Breast epithelium (tissue), 4 donors: ENCODE measurements at regions not wholly inside any gene's neighbourhood (a gene's known extent, or its start where the extent isn't known, plus 50 kb on each side); places are given as distances from the start of the nearest gene placed in this dataset.

ENCODE experiments used
- DNase-seq, 2 donors: peaks; one replicate each; pipeline ENCODE4 v3.0.0-alpha.2; 2019; ENCODE audit warnings: low spot score in 2 of 2
- H3K27ac ChIP-seq, 2 donors: fragments of 200-600 bp; sonication (generic) in 1 of 2; one replicate each; pipeline ENCODE4 v1.5.1; 2016 to 2019; ENCODE audit warnings: mild to moderate bottlenecking in 1 of 2
- H3K27me3 ChIP-seq, 2 donors: fragments of 200-600 bp; sonication (generic) in 1 of 2; one replicate each; pipeline versions ENCODE4 v1.5.1 to v1.6.0; 2017 to 2019; ENCODE audit warnings: control low read depth in 1 of 2, mild to moderate bottlenecking in 1 of 2
- H3K36me3 ChIP-seq: fragments of 200-600 bp; one replicate; pipeline ENCODE4 v1.5.1; 2019
- H3K4me1 ChIP-seq, 2 donors: fragments of 200-600 bp; sonication (generic); one replicate each; pipeline ENCODE4 v1.5.1; 2016 to 2019; ENCODE audit warnings: control low read depth in 1 of 2
- H3K4me3 ChIP-seq, 3 donors: fragments of 200-600 bp; sonication (generic); 1 replicate in 2 of 3; 2 replicates in 1 of 3; pipeline ENCODE4 v1.5.1; 2016 to 2019; ENCODE audit warnings: mild to moderate bottlenecking in 3 of 3, moderate library complexity in 2 of 3
- H3K9me3 ChIP-seq, 2 donors: fragments of 200-600 bp; sonication (generic) in 1 of 2; one replicate each; pipeline ENCODE4 v1.5.1; 2016 to 2019; ENCODE audit warnings: control low read depth in 1 of 2
- POLR2A ChIP-seq: fragments of 450-650 bp; IDR thresholded peaks from one replicate; pipeline ENCODE4 v1.6.1; 2016; ENCODE audit warnings: antibody characterized with exemption, mild to moderate bottlenecking, moderate library complexity
- POLR2AphosphoS5 ChIP-seq, 3 donors: sonication (generic); formaldehyde crosslinking; IDR thresholded peaks; one replicate each; pipeline ENCODE4 v1.6.1; 2017; ENCODE audit warnings: antibody characterized with exemption in 3 of 3
- intact Hi-C: fragments of 100-400 bp; cut with DNase I; formaldehyde crosslinking; loops from one replicate; pipeline ENCODE4 v1.15.1; 2023; ENCODE audit warnings: low total_unique reads
- TF ChIP-seq, protein P1 (sequence below), 3 donors: fragments of 450-650 bp; IDR thresholded peaks; one replicate each; pipeline ENCODE4 v1.5.1; 2016 to 2017; ENCODE audit warnings: antibody characterized with exemption in 3 of 3, mild to moderate bottlenecking in 3 of 3, moderate library complexity in 3 of 3

DNA sequence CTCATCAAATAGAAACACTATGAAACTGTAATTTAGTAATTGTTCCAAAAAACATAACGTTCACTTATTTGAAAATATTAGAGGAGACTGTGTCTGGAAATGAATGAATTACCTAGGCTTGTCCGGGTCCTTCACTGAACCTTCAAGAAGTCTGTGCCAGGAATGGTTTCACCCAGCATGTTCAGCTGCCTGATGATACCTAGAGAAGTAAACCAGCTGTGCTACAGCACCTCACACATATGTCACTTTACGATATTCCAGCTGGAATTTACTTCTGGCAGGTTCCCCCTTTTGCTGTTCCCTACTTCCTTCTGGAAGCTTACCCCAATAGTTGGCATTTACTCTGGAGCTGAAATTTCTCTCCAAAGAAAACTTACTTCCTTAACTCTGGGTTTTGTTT is 906.5 kb downstream of the FAT4 start:
- no peak for DNase-seq
- intact Hi-C loops = no loop called here
- Histone ChIP-seq H3K27ac (no peak overlapping the region), H3K4me1 (no peaks in the 10 kb centered on the region), H3K4me3 (no peak overlapping the region), H3K9me3 (no peaks in the 10 kb centered on the region), H3K27me3 (no peaks in the 10 kb centered on the region), H3K36me3 (no peaks in the 10 kb centered on the region)
- TF ChIP-seq, protein P1, sequence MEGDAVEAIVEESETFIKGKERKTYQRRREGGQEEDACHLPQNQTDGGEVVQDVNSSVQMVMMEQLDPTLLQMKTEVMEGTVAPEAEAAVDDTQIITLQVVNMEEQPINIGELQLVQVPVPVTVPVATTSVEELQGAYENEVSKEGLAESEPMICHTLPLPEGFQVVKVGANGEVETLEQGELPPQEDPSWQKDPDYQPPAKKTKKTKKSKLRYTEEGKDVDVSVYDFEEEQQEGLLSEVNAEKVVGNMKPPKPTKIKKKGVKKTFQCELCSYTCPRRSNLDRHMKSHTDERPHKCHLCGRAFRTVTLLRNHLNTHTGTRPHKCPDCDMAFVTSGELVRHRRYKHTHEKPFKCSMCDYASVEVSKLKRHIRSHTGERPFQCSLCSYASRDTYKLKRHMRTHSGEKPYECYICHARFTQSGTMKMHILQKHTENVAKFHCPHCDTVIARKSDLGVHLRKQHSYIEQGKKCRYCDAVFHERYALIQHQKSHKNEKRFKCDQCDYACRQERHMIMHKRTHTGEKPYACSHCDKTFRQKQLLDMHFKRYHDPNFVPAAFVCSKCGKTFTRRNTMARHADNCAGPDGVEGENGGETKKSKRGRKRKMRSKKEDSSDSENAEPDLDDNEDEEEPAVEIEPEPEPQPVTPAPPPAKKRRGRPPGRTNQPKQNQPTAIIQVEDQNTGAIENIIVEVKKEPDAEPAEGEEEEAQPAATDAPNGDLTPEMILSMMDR (IDR thresholded peaks at IDR 0.05) = no peak
- no peak for TF ChIP-seq POLR2A
- no peak for TF ChIP-seq POLR2AphosphoS5 (IDR thresholded peaks at IDR 0.05)

DNA sequence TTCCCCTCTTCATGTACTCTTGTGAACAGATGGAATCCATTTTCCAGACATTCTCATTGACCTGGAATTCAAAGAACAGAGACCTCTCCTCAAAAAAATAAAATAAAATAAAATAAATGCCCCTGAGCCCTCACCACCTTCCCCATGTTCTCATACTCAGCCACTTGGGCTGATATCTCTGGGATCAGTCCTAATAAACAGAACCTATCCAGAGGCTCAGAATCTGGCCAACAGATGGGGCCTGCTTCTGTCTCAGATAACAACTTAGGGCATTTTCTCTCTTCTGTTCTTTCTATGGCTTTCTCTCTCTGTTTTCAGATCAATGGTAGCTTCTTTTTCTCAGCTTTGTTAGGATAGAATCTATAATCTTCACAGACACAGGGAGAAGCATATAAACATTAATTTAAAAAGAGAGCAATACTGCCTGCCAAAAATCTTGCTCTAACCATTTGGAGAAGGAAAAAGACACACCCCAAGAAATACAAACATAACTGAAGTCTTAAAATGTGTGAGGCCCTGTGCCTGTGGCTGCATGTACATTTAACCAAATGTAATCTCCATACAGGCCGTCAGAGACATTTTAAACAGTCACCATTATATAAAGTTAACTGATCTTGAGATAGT is 907.1 kb downstream of the FAT4 start:
- H3K9me3 ChIP-seq = no peaks in the 10 kb centered on the region
- H3K4me3 ChIP-seq = no peak overlapping the region
- no peaks in the 10 kb centered on the region for H3K36me3 ChIP-seq
- intact Hi-C loops = no loop called here
- H3K27me3 ChIP-seq = no peaks in the 10 kb centered on the region
- no peaks in the 10 kb centered on the region for H3K4me1 ChIP-seq
- DNase-seq = no peak
- no peak overlapping the region for H3K27ac ChIP-seq
- TF ChIP-seq POLR2A (no peak), POLR2AphosphoS5 (IDR thresholded peaks at IDR 0.05) (no peak)
- TF ChIP-seq, protein P1 (IDR thresholded peaks at IDR 0.05) = no peak

DNA sequence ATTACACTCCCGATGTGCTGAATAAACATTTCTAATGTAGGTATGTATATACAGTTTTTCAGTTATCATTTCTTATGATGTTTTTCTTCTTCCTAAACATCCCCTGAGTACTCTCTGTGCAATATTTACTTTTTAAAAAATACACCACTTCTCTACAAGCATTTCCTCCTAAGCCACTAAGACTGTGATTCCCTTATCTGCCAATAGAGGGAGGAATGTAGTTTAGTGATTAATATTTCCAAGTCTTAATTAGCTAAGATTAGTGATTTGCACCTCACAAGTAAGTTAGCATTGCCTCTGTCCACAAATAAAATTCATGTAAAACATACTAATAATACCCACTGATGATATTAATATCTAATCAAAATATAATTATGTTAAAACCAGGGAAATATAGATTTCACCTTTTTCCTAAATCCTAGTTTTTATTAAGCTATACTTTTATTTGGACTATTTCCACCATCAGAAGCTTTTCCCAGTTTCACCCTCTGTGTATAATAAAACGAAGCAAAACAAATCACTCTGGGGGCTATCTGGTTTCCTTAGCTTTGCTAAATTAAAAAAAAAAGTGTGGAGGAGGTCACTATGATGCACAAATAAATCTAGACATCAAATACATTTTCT is 909.1 kb downstream of the FAT4 start:
- Histone ChIP-seq H3K27me3 (no peaks in the 10 kb centered on the region), H3K4me1 (no peaks in the 10 kb centered on the region), H3K36me3 (no peaks in the 10 kb centered on the region), H3K27ac (no peak overlapping the region), H3K9me3 (no peaks in the 10 kb centered on the region), H3K4me3 (no peak overlapping the region)
- DNase-seq = no peak
- no peak for TF ChIP-seq POLR2AphosphoS5 (IDR thresholded peaks at IDR 0.05)
- TF ChIP-seq, protein P1 (IDR thresholded peaks at IDR 0.05) = peak in 1 of 3 donors; percentile 14
- TF ChIP-seq POLR2A = no peak
- intact Hi-C loops = no loop called here

DNA sequence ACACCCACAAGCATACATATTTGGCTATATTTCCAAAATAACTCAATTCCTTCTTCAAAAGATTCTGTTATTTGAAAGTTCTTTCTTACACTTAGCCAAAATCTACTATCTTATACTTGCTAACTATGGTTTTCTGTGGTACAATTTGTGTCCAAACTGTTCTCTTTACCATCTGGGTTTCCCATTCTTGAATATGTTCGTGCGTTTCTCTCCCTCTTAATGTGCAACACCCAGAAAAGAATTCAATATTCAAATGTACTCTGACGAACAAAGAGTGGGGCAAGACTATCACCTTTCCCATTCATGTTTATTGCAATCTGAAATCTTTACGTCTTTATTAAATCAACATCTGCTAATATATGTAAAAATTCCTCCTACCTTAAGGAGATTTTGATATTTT is 912.7 kb downstream of the FAT4 start:
- Histone ChIP-seq H3K4me3 (no peak overlapping the region), H3K27ac (no peak overlapping the region), H3K4me1 (no peaks in the 10 kb centered on the region), H3K27me3 (no peaks in the 10 kb centered on the region), H3K9me3 (no peaks in the 10 kb centered on the region), H3K36me3 (no peaks in the 10 kb centered on the region)
- intact Hi-C loops = no loop called here
- TF ChIP-seq, protein P1 (IDR thresholded peaks at IDR 0.05) = no peak
- TF ChIP-seq POLR2A (no peak), POLR2AphosphoS5 (IDR thresholded peaks at IDR 0.05) (no peak)
- no peak for DNase-seq

DNA sequence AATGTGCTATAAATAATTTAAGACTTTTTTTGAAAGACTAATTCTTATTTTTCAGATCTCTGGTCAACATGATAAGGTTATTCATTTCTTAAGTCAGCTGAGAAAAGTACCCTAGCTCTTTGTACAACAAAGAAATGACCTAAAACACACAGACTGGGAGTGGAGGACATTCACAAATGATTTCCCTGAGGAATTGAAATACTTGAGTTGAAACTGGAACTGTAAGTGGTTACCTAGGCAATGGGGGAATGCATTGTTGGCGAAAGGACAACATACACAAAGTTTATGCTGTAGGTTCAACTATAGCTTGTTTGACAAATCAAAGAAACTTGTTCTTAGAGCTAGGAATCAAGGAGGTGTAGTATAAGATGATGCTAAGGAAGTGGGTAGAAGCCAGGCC is 915.5 kb downstream of the FAT4 start:
- Histone ChIP-seq H3K27me3 (no peaks in the 10 kb centered on the region), H3K4me1 (no peaks in the 10 kb centered on the region), H3K9me3 (peaks cover 0 to 23% of the 10 kb centered on the region in 2 donors), H3K36me3 (no peaks in the 10 kb centered on the region), H3K4me3 (no peak overlapping the region), H3K27ac (no peak overlapping the region)
- no peak for DNase-seq
- TF ChIP-seq, protein P1 (IDR thresholded peaks at IDR 0.05) = no peak
- no peak for TF ChIP-seq POLR2A
- TF ChIP-seq POLR2AphosphoS5 (IDR thresholded peaks at IDR 0.05) = no peak
- intact Hi-C loops = no loop called here
